ENCODE measurements at regions not wholly inside any gene's neighbourhood (a gene's known extent, or its start where the extent isn't known, plus 50 kb on each side); places are given as distances from the start of the nearest gene placed in this dataset.

- TF ChIP-seq POLR2A (IDR thresholded peaks at IDR 0.05): no peak
- no peak for TF ChIP-seq CTCF (IDR thresholded peaks at IDR 0.05)
Measured at GRCh38 chrX:125681507-125681906, 361.8 kb downstream of the TEX13C start.
